ENCODE measurements at regions not wholly inside any gene's neighbourhood (a gene's known extent, or its start where the extent isn't known, plus 50 kb on each side); places are given as distances from the start of the nearest gene placed in this dataset.

GRCh38 chr3:34013818-34014570 is 215.6 kb downstream of the PDCD6IP start:
- intact Hi-C loops (cut with DNase I; ENCODE audit: low total_unique reads) = no loop called here
- no peak for DNase-seq (ENCODE audit: low spot score in 2 of 2)
- WGBS, 2 donors = 87 to 88% methylated on average over 6 of the region's 6 CpGs

GRCh38 chr3:34015204-34016142 is 217.0 kb downstream of the PDCD6IP start:
- DNase-seq (ENCODE audit: low spot score in 2 of 2) = no peak
- H3K4me3 ChIP-seq (ENCODE audit: low read depth, poor library complexity, severe bottlenecking) = no peak overlapping the region
- WGBS, 2 donors = 81 to 83% methylated on average over 9 of the region's 9 CpGs
- intact Hi-C loops (cut with DNase I; ENCODE audit: low total_unique reads) = no loop called here
- no peak for TF ChIP-seq CTCF (IDR thresholded peaks at IDR 0.05)
- TF ChIP-seq POLR2A (IDR thresholded peaks at IDR 0.05) = no peak

More at GRCh38 chr3:34013818-34014570, 215.6 kb downstream of the PDCD6IP start:
- TF ChIP-seq POLR2A (IDR thresholded peaks at IDR 0.05) = no peak
- no peak for TF ChIP-seq CTCF (IDR thresholded peaks at IDR 0.05)
- H3K4me3 ChIP-seq (ENCODE audit: low read depth, poor library complexity, severe bottlenecking) = no peak overlapping the region

GRCh38 chr3:34016925-34017587 is 218.6 kb downstream of the PDCD6IP start:
- no peak for DNase-seq (ENCODE audit: low spot score in 2 of 2)
- WGBS, 2 donors = 51 to 52% methylated on average over 6 of the region's 6 CpGs
- no peak overlapping the region for H3K4me3 ChIP-seq (ENCODE audit: low read depth, poor library complexity, severe bottlenecking)
- intact Hi-C loops (cut with DNase I; ENCODE audit: low total_unique reads) = no loop called here
- TF ChIP-seq POLR2A (IDR thresholded peaks at IDR 0.05) (no peak), CTCF (IDR thresholded peaks at IDR 0.05) (no peak)

- TF ChIP-seq CTCF (IDR thresholded peaks at IDR 0.05) (no peak), POLR2A (IDR thresholded peaks at IDR 0.05) (no peak)
- no peak overlapping the region for H3K4me3 ChIP-seq (ENCODE audit: low read depth, poor library complexity, severe bottlenecking)
- DNase-seq (ENCODE audit: low spot score in 2 of 2) = no peak
- intact Hi-C loops (cut with DNase I; ENCODE audit: low total_unique reads) = no loop called here
Observed at GRCh38 chr3:34017757-34018156, 219.3 kb downstream of the PDCD6IP start.

GRCh38 chr3:34019158-34019557 is 220.7 kb downstream of the PDCD6IP start:
- no peak overlapping the region for H3K4me3 ChIP-seq (ENCODE audit: low read depth, poor library complexity, severe bottlenecking)
- intact Hi-C loops (cut with DNase I; ENCODE audit: low total_unique reads) = no loop called here
- 55 to 62% methylated on average over 2 of the region's 2 CpGs for WGBS, 2 donors
- no peak for DNase-seq (ENCODE audit: low spot score in 2 of 2)
- TF ChIP-seq CTCF (IDR thresholded peaks at IDR 0.05) (no peak), POLR2A (IDR thresholded peaks at IDR 0.05) (no peak)

Data from lower leg skin (tissue), 4 donors.